CD8-positive, alpha-beta memory T cell (primary cell): ENCODE measurements at regions not wholly inside any gene's neighbourhood (a gene's known extent, or its start where the extent isn't known, plus 50 kb on each side); places are given as distances from the start of the nearest gene placed in this dataset.

ENCODE experiments used
- CTCF ChIA-PET: fragments of 350-600 bp; sonication (Branson Sonifier 250); formaldehyde crosslinking; loops from one replicate; lab custom pipeline; 2021; ENCODE audit warnings: antibody characterized with exemption; lab: Charles Lee
- POLR2A ChIA-PET: fragments of 350-600 bp; sonication (Branson Sonifier 250); formaldehyde crosslinking; loops from one replicate; lab custom pipeline; 2021; ENCODE audit warnings: antibody characterized with exemption; lab: Charles Lee
- DNase-seq, 5 donors: peaks; one replicate each; pipeline versions ENCODE4 v3.0.0 to v3.0.0-alpha.2; 2020 to 2022; ENCODE audit warnings: mixed read lengths in 1 of 5
- H3K27ac ChIP-seq: one replicate; pipeline ENCODE4 v1.7.0; 2013; ENCODE audit warnings: low read depth, mild to moderate bottlenecking, low read length, moderate library complexity
- H3K27me3 ChIP-seq: 2 replicates; pipeline ENCODE4 v1.7.0; 2013; ENCODE audit warnings: low read length, mild to moderate bottlenecking; ENCODE audit not compliant: insufficient read depth, poor library complexity, severe bottlenecking
- H3K36me3 ChIP-seq: 2 replicates; pipeline ENCODE4 v1.7.0; 2013; ENCODE audit warnings: mild to moderate bottlenecking, low read length, moderate library complexity; ENCODE audit not compliant: insufficient read depth
- H3K4me1 ChIP-seq: 2 replicates; pipeline ENCODE4 v1.7.0; 2013; ENCODE audit warnings: mild to moderate bottlenecking, low read length, moderate library complexity; ENCODE audit not compliant: insufficient read depth
- H3K4me3 ChIP-seq: 2 replicates; pipeline ENCODE4 v1.7.0; 2013; ENCODE audit warnings: mild to moderate bottlenecking, low read length
- H3K9me3 ChIP-seq: 2 replicates; pipeline ENCODE4 v1.7.0; 2013; ENCODE audit warnings: mild to moderate bottlenecking, low read length
- H3K27ac Mint-ChIP-seq, 8 donors: one replicate each; pipeline ENCODE4 v1.8.0; 2020 to 2021; ENCODE audit warnings: mixed read lengths in 8 of 8, mild to moderate bottlenecking in 6 of 8, inconsistent platforms in 3 of 8, moderate library complexity in 3 of 8
- H3K27me3 Mint-ChIP-seq, 2 donors: one replicate each; pipeline ENCODE4 v1.8.0; 2020 to 2021; ENCODE audit warnings: mixed read lengths in 2 of 2, mild to moderate bottlenecking in 1 of 2, moderate library complexity in 1 of 2
- H3K36me3 Mint-ChIP-seq, 3 donors: one replicate each; pipeline ENCODE4 v1.8.0; 2020 to 2021; ENCODE audit warnings: mixed read lengths in 3 of 3, inconsistent platforms in 1 of 3, mild to moderate bottlenecking in 1 of 3
- H3K4me1 Mint-ChIP-seq, 3 donors: one replicate each; pipeline ENCODE4 v1.8.0; 2020 to 2021; ENCODE audit warnings: mixed read lengths in 3 of 3, inconsistent platforms in 1 of 3, mild to moderate bottlenecking in 1 of 3
- H3K4me3 Mint-ChIP-seq, 7 donors: one replicate each; pipeline ENCODE4 v1.8.0; 2020 to 2021; ENCODE audit warnings: mixed read lengths in 7 of 7, mild to moderate bottlenecking in 6 of 7, moderate library complexity in 4 of 7, inconsistent platforms in 2 of 7
- H3K9me3 Mint-ChIP-seq, 5 donors: one replicate each; pipeline ENCODE4 v1.8.0; 2020 to 2022; ENCODE audit warnings: mixed read lengths in 5 of 5, mild to moderate bottlenecking in 3 of 5, moderate library complexity in 2 of 5, inconsistent platforms in 1 of 5

DNA sequence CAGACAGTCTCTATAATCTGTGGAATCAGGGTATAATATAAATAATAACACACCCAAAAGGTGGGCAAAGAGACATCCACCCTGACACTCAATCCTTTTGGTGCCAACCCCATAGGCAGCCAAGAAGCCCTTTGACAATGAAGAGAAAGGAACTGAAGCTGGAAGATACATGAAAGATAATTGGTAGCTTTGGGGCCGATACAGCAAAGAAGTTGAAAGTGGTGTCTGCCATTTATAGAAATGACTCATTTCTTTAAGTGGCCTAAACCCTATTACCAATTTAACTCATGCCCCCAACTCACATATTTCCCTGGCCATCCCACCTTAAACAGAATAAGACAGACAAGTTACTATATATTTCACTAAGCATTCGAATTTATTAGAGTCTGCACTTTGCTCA, 167.0 kb downstream of the ZC3H11B start:
- H3K27me3 Mint-ChIP-seq: no peaks in the 10 kb centered on the region
- H3K4me3 Mint-ChIP-seq: no peak overlapping the region
- Histone ChIP-seq H3K4me3 (no peak overlapping the region), H3K36me3 (no peaks in the 10 kb centered on the region), H3K27ac (no peak overlapping the region), H3K9me3 (no peaks in the 10 kb centered on the region), H3K4me1 (no peaks in the 10 kb centered on the region), H3K27me3 (no peaks in the 10 kb centered on the region)
- ChIA-PET CTCF (no interaction called here), POLR2A (no interaction called here)
- H3K36me3 Mint-ChIP-seq: no peaks in the 10 kb centered on the region
- no peaks in the 10 kb centered on the region for H3K9me3 Mint-ChIP-seq
- DNase-seq: no peak
- no peaks in the 10 kb centered on the region for H3K4me1 Mint-ChIP-seq
- no peak overlapping the region for H3K27ac Mint-ChIP-seq

DNA sequence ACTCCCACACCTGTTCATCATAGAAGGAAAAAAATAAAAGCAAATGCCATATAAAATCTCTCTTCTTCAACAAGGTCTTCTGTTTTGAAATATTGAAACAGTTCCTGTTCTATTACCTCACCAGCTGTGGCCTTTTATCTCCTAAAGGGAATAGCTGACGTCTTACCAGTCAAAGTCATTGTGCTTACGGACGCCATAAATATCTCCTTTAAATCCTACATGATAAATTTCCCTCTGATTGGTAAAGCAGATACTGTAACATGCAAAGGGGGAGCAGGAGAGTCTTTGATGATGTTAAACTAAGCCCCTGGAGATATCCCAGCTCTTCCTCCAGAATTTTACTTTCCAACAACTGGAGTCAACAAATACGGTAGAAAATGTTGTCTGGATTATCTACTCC, 168.4 kb downstream of the ZC3H11B start:
- POLR2A ChIA-PET: no interaction called here
- no peak for DNase-seq
- Mint-ChIP-seq H3K4me3 (no peak overlapping the region), H3K36me3 (no peaks in the 10 kb centered on the region), H3K4me1 (no peaks in the 10 kb centered on the region), H3K9me3 (no peaks in the 10 kb centered on the region), H3K27ac (no peak overlapping the region), H3K27me3 (no peaks in the 10 kb centered on the region)
- Histone ChIP-seq H3K27me3 (no peaks in the 10 kb centered on the region), H3K9me3 (no peaks in the 10 kb centered on the region), H3K4me1 (no peaks in the 10 kb centered on the region), H3K36me3 (no peaks in the 10 kb centered on the region), H3K4me3 (no peak overlapping the region), H3K27ac (no peak overlapping the region)
- CTCF ChIA-PET: no interaction called here

DNA sequence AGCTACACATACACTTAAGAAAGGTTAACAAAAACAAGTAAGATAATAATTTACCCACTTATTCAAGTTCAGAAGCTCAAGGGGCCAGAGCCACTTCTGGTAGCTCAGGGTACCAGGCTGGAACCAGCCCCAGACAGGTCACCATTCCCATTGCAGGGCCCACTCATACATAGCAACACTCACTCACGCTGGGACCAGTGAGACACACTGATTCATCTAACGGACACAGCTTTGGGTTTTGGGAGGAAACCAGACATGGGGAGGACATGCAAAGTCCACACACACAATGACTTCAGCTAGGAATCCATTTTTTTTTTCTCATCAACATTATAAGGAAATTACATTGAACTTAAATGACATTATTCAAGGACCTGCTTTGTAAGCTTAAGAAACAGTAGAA, 169.1 kb downstream of the ZC3H11B start:
- Histone ChIP-seq H3K27ac (no peak overlapping the region), H3K36me3 (no peaks in the 10 kb centered on the region), H3K27me3 (no peaks in the 10 kb centered on the region), H3K4me1 (no peaks in the 10 kb centered on the region), H3K4me3 (no peak overlapping the region), H3K9me3 (no peaks in the 10 kb centered on the region)
- ChIA-PET CTCF (no interaction called here), POLR2A (no interaction called here)
- peaks cover 0 to 1% of the 10 kb centered on the region in 2 donors for H3K27me3 Mint-ChIP-seq
- no peak overlapping the region for H3K27ac Mint-ChIP-seq
- no peak for DNase-seq
- H3K9me3 Mint-ChIP-seq: no peaks in the 10 kb centered on the region
- no peaks in the 10 kb centered on the region for H3K4me1 Mint-ChIP-seq
- no peak overlapping the region for H3K4me3 Mint-ChIP-seq
- H3K36me3 Mint-ChIP-seq: no peaks in the 10 kb centered on the region

DNA sequence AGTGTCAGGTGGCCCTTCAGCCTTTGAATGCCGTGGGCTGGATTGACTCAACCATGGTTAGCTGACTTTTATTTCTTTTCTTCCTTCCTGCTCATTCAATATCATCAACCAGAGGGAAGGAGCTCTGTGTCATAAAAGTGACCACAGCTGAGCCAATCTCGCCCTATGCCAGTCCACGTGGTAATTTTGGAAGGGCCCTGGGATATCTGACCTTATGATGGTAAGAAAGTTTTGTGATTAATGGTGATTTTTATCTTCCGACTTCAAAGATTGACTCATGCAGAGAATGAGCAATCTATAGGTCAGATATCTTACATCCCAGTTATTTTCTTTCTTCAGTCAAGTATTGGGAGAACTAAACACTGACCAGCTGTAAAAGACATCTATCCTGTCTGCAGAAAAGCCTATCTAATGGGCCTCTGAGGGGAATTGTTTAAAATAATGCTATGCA, 170.3 kb downstream of the ZC3H11B start:
- H3K27me3 ChIP-seq: no peaks in the 10 kb centered on the region
- H3K9me3 ChIP-seq: no peaks in the 10 kb centered on the region
- Mint-ChIP-seq H3K27ac (no peak overlapping the region), H3K4me3 (no peak overlapping the region), H3K36me3 (no peaks in the 10 kb centered on the region), H3K27me3 (peaks cover 0 to 1% of the 10 kb centered on the region in 2 donors), H3K9me3 (no peaks in the 10 kb centered on the region), H3K4me1 (no peaks in the 10 kb centered on the region)
- ChIA-PET POLR2A (no interaction called here), CTCF (no interaction called here)
- H3K4me1 ChIP-seq: no peaks in the 10 kb centered on the region
- no peak for DNase-seq
- H3K4me3 ChIP-seq: no peak overlapping the region
- no peak overlapping the region for H3K27ac ChIP-seq
- H3K36me3 ChIP-seq: no peaks in the 10 kb centered on the region

DNA sequence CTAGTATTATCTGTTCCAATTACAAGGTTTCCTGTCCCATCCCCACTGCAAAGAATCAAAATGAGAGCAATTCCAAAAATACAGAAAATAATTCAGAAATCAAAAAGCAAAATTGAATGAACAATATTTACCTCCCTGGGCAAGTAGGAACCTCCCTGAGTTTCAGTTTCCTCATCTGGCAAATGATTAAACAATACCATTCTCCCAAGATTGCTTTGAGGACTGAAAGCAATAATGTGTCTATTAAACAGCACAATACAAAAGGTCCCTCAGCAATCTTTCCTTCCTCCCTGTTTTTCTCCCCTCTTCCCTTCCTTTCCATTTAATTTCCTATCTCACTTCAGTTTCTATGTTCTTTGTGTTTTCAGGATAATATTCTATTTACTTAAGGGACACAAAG, 171.0 kb downstream of the ZC3H11B start:
- no peak overlapping the region for H3K27ac Mint-ChIP-seq
- peaks cover 0 to 2% (median 0%) of the 10 kb centered on the region in 5 donors for H3K9me3 Mint-ChIP-seq
- no peaks in the 10 kb centered on the region for H3K4me1 ChIP-seq
- ChIA-PET CTCF (no interaction called here), POLR2A (no interaction called here)
- no peaks in the 10 kb centered on the region for H3K36me3 ChIP-seq
- H3K27me3 ChIP-seq: no peaks in the 10 kb centered on the region
- no peaks in the 10 kb centered on the region for H3K36me3 Mint-ChIP-seq
- H3K4me3 ChIP-seq: no peak overlapping the region
- H3K4me3 Mint-ChIP-seq: no peak overlapping the region
- no peak for DNase-seq
- no peaks in the 10 kb centered on the region for H3K9me3 ChIP-seq
- H3K27me3 Mint-ChIP-seq: peaks cover 0 to 1% of the 10 kb centered on the region in 2 donors
- H3K27ac ChIP-seq: no peak overlapping the region
- no peaks in the 10 kb centered on the region for H3K4me1 Mint-ChIP-seq

DNA sequence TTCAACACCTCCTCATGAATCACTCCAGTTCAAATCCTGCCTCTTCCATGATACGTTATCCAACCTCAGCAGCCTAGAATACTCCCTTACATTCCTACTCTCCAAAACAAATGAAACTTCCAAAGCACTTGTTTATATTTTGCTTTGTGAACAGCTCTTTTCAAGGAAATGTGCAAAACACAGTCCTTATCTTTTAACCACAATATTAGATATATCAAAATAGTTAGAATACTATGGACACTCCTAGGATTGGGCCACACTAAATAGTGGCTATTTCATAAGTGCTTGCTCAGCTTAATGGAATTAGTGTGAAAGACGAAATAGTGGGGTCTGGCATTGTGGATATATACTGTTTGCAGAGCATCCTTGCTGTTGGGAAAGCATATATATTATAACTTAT, 173.5 kb downstream of the ZC3H11B start:
- Mint-ChIP-seq H3K4me1 (no peaks in the 10 kb centered on the region), H3K27ac (no peak overlapping the region), H3K9me3 (peaks cover 0 to 2% (median 0%) of the 10 kb centered on the region in 5 donors), H3K27me3 (peaks cover 0 to 1% of the 10 kb centered on the region in 2 donors), H3K4me3 (no peak overlapping the region), H3K36me3 (no peaks in the 10 kb centered on the region)
- Histone ChIP-seq H3K27me3 (no peaks in the 10 kb centered on the region), H3K36me3 (no peaks in the 10 kb centered on the region), H3K4me1 (no peaks in the 10 kb centered on the region), H3K4me3 (no peak overlapping the region), H3K9me3 (no peaks in the 10 kb centered on the region), H3K27ac (no peak overlapping the region)
- DNase-seq: no peak
- CTCF ChIA-PET: no interaction called here
- POLR2A ChIA-PET: no interaction called here

DNA sequence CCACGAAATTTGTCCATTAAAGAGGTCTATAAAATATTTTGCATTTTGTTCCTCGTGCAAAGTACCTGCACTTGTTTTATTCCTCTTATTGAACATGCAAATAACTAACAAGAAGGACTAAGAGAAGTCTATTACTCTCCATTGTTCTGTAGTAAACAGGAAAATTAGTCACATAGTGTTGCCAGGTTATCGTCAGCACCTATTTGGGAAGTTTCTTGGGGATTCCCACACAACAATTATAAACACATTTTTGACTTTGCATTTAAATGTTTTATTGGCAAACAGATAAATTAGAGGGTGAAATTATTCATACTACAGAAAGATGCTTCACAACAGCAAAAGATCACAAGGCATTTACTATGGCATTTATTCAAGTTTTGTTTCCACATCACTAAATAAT, 174.5 kb downstream of the ZC3H11B start:
- H3K4me3 ChIP-seq: no peak overlapping the region
- H3K9me3 ChIP-seq: no peaks in the 10 kb centered on the region
- H3K36me3 ChIP-seq: no peaks in the 10 kb centered on the region
- H3K4me1 ChIP-seq: no peaks in the 10 kb centered on the region
- Mint-ChIP-seq H3K4me3 (no peak overlapping the region), H3K27me3 (peaks cover 0 to 1% of the 10 kb centered on the region in 2 donors), H3K36me3 (no peaks in the 10 kb centered on the region), H3K4me1 (no peaks in the 10 kb centered on the region), H3K9me3 (peaks cover 0 to 2% (median 0%) of the 10 kb centered on the region in 5 donors), H3K27ac (no peak overlapping the region)
- DNase-seq: no peak
- POLR2A ChIA-PET: no interaction called here
- H3K27me3 ChIP-seq: no peaks in the 10 kb centered on the region
- no peak overlapping the region for H3K27ac ChIP-seq
- CTCF ChIA-PET: no interaction called here

DNA sequence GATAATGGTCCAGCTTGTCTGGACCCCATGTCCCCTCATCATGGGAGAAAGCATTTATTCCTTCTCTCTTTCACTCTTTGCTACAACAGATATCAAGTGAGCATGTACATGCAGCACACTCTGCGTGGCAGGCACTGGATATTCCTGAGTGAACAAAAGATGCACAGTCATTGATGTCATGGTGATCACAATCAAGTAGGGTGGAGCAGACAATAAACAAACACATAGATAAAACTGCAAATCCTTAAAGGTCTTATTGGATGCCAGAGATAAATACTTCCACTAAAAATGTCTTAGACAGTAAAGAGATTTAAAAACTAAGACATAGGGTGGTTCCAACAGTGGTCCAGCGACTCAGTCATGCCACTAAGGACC, 178.0 kb downstream of the ZC3H11B start:
- Mint-ChIP-seq H3K9me3 (peaks cover 0 to 3% (median 0%) of the 10 kb centered on the region in 5 donors), H3K4me3 (no peak overlapping the region), H3K27ac (no peak overlapping the region), H3K27me3 (peaks cover 0 to 1% of the 10 kb centered on the region in 2 donors), H3K4me1 (no peaks in the 10 kb centered on the region), H3K36me3 (no peaks in the 10 kb centered on the region)
- no peak overlapping the region for H3K4me3 ChIP-seq
- H3K36me3 ChIP-seq: no peaks in the 10 kb centered on the region
- no peak overlapping the region for H3K27ac ChIP-seq
- ChIA-PET POLR2A (no interaction called here), CTCF (no interaction called here)
- no peak for DNase-seq
- H3K27me3 ChIP-seq: no peaks in the 10 kb centered on the region
- no peaks in the 10 kb centered on the region for H3K9me3 ChIP-seq
- no peaks in the 10 kb centered on the region for H3K4me1 ChIP-seq
